ENCODE measurements at regions not wholly inside any gene's neighbourhood (a gene's known extent, or its start where the extent isn't known, plus 50 kb on each side); places are given as distances from the start of the nearest gene placed in this dataset.

DNA sequence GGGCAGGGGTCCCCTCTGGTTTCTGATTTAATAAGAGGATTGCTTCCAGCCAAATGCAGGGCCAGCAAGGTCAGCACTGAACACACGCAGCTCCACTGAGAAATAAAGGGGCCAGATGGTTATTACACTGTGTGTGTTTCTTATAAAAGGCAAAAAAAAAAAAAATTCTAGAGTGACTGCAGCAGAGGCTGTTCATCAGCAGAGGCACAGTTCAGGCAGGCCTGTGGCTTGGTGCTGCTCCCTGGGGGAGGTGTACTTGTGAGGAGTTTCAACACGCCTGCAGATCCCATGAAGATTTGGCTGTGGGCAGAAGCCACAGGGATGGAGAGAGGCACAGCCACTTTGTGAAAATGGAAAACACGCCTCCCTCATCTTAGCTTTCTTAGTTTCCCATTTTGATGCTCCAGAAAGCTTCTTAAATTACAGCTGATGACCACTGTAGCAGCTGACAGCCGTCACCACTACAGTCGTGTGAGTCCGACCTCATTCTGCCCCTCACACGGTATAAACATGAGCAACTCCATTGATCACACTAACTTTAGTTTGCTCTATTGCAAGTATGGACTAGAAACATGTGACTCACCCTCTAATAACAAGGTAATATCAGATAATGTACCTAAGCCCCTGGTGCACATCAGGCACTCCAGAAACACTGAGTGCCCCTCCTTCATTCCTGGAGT lies 726.5 kb upstream of the RAB6C start:
- no peak for DNase-seq (ENCODE audit: low read depth in 1 of 2, low spot score in 1 of 2)

DNA sequence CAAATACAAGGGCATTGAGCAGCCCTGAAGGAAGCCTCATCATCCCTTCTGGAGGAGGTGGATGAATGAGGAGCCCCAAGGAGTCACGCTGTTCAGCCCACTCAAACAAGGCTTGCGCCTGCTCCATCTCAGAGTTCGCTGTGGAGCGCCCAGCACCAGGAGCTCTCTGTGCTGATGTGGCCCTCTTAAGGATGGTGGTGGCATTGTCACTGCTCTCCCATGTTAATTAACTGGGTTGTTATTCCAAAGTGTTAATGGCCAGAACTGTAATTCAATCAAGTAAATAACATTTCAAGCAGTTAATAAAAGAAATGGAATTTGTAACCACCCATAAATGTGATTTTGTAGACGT lies 726.0 kb upstream of the RAB6C start:
- no peak for DNase-seq (ENCODE audit: low read depth in 1 of 2, low spot score in 1 of 2)

DNA sequence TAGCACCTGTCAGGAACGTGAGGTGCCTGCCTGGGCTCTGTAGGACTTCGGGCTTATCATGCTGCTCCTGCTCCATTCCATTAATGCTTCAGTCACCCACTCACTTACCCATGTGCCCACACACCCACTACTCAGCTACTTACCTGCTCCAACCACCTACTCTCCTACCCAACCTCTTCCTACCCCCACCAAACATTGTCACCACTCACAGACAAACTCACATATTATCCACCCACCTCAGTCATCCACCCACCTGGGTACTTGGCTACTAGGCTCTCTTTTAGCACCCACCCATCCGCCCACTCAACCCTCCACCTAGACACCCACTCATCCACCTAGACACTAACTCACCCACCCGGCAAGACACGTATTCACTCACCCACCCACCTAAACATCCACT lies 724.7 kb upstream of the RAB6C start:
- no peak for DNase-seq (ENCODE audit: low read depth in 1 of 2, low spot score in 1 of 2)

DNA sequence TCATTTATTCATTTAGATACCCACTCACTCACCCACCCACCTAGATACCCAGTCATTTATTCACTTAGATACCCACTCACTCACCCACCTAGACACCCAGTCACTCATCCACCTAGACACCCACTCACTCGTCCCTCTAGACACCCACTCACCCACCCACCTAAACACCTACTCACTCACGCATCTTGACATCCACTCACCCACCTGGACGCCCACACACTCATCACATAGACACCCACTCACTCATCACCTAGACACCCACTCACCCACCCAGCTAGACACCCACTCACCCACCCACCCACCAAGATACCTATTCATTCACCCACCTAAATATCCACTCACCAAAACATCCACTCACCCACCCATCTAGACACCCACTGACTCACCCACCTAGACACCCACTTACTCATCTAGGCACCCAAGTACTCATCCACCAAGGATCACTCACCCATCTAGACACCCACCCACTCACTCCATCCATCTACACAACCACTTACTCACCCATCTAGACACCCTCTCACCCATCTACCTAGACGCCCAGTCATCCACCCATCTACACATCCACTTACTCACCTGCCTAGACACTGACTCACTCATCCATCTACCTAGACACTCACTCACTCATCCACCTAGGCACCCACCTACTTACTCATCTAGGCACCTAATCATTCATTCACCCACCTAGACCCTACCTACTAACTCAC lies 723.7 kb upstream of the RAB6C start:
- no peak for DNase-seq (ENCODE audit: low read depth in 1 of 2, low spot score in 1 of 2)

- no peak for DNase-seq (ENCODE audit: low read depth in 1 of 2, low spot score in 1 of 2)
Measured at GRCh38 chr2:129256642-129257041, 722.8 kb upstream of the RAB6C start.

- no peak for DNase-seq (ENCODE audit: low read depth in 1 of 2, low spot score in 1 of 2)
Measured at GRCh38 chr2:129262934-129263333, 716.5 kb upstream of the RAB6C start.

- DNase-seq (ENCODE audit: low read depth in 1 of 2, low spot score in 1 of 2) = no peak
Measured at GRCh38 chr2:129263939-129264338, 715.5 kb upstream of the RAB6C start.

- DNase-seq (ENCODE audit: low read depth in 1 of 2, low spot score in 1 of 2) = no peak
Measured at GRCh38 chr2:129267559-129267958, 711.9 kb upstream of the RAB6C start.

DNA sequence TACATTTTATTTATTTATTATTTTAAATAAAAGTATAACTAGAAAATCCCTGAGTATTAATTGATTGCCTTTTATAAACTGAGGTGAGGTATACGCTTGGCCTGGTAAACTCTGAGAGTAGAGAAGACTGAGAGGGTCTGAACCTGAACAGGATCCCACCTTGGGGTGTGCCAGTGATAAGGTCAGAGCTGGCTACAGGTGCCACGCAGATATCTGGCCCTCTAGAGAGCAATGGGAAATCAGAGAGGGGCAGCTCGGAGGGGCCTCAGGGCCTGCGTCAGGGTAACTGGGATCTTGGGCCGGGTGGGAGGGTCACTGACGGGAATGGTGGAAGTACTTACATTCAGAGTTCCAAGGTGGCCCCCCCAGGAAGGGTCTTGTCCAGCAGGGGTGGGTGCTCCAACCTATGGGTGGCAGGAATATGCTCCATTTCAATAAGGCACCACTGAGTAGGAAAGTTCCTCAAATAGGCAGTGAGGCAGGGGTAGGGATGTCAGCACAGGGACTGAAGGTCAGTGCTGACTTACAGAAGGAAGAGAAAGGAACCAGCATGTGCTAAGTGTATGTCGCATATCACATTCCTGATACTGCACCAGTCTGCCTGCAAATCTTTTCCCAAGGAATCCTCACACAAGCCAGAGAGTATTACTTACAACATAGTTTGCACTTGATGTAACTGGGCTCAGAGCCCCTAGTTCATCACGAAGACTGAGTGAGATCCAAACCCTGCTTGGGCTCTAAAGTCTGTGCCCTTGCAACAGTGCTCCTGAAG lies 706.0 kb upstream of the RAB6C start:
- no peak for DNase-seq (ENCODE audit: low read depth in 1 of 2, low spot score in 1 of 2)

GRCh38 chr2:129274038-129274415 lies 705.4 kb upstream of the RAB6C start:
- no peak for DNase-seq (ENCODE audit: low read depth in 1 of 2, low spot score in 1 of 2)

- DNase-seq (ENCODE audit: low read depth in 1 of 2, low spot score in 1 of 2) = no peak
Measured at GRCh38 chr2:129274918-129275317, 704.5 kb upstream of the RAB6C start.

DNA sequence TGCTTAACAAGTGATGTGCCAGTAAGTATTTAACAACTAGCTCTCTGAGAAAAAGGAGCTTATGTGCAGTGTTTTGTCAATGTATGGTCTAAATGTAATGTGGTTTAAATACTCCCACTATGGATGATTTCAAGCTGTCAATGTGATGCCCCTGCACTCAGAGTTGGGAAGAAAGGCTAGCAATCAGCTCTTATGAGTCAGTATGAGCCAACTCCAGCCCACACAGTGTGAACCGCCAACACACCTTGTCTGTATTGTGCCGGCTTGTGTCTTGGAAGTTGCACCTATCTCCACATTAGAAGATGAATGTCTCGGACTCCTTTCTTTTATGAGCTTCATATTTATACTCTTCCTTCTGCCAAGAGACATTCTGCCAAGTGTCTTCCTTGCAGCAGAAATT lies 703.8 kb upstream of the RAB6C start:
- no peak for DNase-seq (ENCODE audit: low read depth in 1 of 2, low spot score in 1 of 2)

- no peak for DNase-seq (ENCODE audit: low read depth in 1 of 2, low spot score in 1 of 2)
Measured at GRCh38 chr2:129276978-129277584, 702.4 kb upstream of the RAB6C start.

GRCh38 chr2:129277585-129277981 lies 701.9 kb upstream of the RAB6C start:
- no peak for DNase-seq (ENCODE audit: low read depth in 1 of 2, low spot score in 1 of 2)

DNA sequence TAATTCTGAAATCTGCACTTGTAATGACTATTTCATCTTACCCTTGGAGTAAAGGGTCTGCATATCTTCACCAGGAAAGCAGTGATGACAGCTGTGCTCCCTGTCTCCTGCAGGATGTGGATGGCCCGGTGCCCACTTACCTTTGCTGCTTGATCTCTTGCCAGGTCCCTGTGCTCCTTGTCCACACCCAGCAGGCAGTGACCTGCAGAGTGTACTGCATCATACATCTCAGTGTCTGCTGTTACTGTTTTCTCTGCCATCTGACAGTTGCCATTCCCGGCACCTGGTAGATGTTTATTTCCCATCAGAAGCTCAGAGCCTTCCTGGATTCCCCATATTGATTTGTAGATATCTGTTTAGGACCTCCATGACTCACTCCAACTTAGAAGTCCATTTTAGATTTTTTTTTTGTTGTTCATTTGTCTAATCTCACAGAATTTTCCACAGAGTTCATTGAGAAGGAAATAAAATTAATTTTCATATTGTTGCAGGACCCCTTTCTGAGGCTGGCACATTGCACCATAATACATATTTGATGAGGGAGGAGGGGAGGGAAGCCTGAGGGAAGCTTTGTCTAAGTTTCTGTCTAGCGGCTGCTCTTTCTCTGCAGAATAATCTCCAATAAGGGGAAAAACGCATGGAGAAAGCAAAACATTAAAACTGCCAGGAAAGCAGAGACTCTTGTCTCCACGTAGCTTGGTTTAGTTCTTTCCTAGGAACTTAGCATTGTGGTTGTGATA lies 697.5 kb upstream of the RAB6C start:
- DNase-seq (ENCODE audit: low read depth in 1 of 2, low spot score in 1 of 2) = no peak

DNA sequence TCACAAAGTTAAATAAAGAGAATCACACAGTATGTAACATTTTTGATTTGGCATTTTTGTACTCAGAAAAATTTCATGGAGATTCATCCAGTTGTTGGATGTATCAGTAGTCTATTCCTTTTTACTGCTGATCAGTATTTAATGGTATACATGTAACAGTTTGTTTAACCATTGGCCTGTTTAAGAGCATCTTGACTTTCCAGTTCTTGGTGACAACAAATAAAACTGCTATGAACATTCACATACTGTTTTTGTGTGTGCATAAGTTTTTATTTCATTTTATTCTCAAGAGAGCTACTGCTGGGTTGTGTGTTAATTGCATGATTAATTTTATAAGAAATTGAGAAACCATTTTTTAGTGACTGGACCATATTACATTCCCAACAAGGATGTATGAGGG lies 694.5 kb upstream of the RAB6C start:
- no peak for DNase-seq (ENCODE audit: low read depth in 1 of 2, low spot score in 1 of 2)

- DNase-seq (ENCODE audit: low read depth in 1 of 2, low spot score in 1 of 2) = no peak
Measured at GRCh38 chr2:129293326-129293725, 686.1 kb upstream of the RAB6C start.

DNA sequence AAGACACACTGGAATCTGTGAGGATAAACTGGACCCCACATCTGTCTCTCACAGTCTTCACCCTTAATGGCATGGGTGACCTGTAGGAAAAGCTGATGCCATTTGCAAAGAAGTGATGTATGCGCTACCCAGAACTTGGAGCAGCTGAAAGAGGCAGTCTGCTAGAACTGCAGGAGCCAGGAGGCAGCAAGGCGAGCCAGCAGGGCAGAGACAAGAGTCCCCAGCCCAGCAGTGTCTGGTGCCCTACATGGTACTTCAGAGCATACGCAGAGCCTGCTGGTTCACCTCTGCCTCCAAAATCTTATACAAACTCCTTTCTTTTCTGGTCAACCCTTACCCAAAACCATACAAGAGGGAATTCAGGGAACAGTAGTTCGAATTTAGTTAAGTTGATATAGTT lies 683.1 kb upstream of the RAB6C start:
- no peak for DNase-seq (ENCODE audit: low read depth in 1 of 2, low spot score in 1 of 2)

DNA sequence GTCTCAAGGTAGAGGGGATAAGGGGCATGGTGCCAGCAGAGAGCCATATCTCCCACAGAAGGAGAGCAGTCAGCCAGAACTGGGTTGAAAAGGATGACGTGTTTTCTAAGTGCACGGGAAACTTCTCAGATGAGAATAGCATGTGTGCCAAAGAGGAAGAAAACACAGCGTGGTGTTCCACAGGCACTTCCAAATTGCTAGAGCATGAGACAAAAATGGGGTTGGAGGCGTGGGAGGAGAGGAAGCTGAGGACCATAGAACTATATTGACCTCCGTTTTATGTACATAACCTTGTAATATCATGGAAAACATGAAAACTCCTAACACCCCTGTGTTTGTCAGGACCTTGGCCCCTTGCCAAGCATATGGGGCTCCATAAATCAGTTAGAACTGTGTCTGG lies 682.7 kb upstream of the RAB6C start:
- no peak for DNase-seq (ENCODE audit: low read depth in 1 of 2, low spot score in 1 of 2)

DNA sequence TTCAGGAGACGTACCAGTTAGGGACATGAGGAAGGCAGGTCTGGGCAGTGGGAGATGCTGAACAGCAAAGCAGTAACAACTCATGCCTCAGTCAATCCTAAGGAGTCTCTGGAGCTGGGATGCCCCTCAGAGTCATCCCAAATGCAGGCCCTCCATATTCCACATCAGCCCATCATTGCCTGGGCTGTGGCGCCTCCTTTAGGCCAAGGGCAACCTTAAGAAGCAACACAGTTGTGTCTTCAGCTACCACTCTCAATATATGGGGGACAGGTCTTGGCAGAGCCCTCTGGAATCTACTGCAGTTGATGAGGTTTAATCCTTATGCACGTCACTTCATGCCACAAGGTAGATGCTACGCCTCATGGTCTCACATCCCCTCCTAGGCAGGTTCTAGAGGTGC lies 682.0 kb upstream of the RAB6C start:
- DNase-seq (ENCODE audit: low read depth in 1 of 2, low spot score in 1 of 2) = no peak

DNA sequence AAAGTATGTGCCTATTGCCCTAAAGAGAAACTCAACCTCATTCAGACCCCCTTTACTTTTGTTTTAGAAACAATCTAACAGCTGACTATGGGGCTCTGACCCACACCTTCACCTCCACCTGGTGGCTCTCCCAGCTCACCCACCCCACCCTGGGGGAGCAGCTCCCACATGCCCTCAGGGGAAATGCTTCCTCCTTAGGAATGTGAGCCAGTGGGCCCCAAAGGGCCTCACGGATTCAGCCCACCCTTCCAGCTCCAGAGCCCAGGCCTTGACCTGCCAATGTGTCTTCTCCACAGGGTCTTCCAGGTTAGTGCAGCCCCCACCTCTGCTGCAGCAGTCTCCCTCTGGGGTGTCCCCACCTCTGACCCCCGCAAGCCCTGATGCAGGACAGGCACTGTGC lies 680.1 kb upstream of the RAB6C start:
- no peak for DNase-seq (ENCODE audit: low read depth in 1 of 2, low spot score in 1 of 2)
